ENCODE measurements at regions not wholly inside any gene's neighbourhood (a gene's known extent, or its start where the extent isn't known, plus 50 kb on each side); places are given as distances from the start of the nearest gene placed in this dataset.

DNA sequence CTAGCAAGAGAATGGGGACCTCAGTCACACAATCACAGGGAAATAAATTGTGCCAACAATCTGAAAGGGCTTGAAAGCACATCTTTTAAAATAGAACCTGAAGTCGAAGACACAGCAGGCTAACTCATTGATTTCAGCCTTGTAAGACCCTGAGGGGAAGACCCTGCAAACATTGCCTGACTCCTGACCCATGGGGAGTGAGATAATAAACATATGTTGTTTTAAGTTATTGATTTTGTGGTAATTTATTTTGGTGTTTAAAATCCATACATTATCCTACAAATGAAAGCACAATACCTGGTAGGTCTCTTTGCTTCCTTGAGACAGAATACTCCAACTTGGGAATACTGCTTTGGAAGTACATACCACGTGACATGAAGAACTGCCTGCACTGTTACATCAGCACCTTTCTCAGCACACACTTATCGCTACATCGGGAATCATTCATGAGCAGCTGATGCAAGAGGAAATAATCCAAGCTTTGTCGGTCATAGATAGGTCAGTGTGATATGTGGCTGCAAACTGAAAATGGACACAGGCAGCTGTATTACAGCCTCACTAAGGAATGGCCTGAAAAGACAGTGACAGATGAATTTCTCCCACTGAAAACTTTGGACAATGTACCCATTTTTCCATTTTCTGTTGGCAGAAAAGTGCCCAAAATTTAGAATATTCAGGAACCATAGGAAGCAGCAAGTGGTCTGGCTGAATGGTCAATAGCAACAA lies 494.5 kb upstream of the MAP2 start:
- DNase-seq (ENCODE audit: low spot score): no peak
- H3K4me3 ChIP-seq: no peak overlapping the region
- TF ChIP-seq CTCF (IDR thresholded peaks at IDR 0.05): no peak
- no peak overlapping the region for H3K27ac ChIP-seq

GRCh38 chr2:208929894-208930427 lies 493.9 kb upstream of the MAP2 start:
- no peak overlapping the region for H3K27ac ChIP-seq
- no peak for DNase-seq (ENCODE audit: low spot score)
- H3K4me3 ChIP-seq: no peak overlapping the region
- no peak for TF ChIP-seq CTCF (IDR thresholded peaks at IDR 0.05)

GRCh38 chr2:208935531-208935930 lies 488.3 kb upstream of the MAP2 start:
- no peak for DNase-seq (ENCODE audit: low spot score)
- TF ChIP-seq CTCF (IDR thresholded peaks at IDR 0.05): no peak
- no peak overlapping the region for H3K27ac ChIP-seq
- no peak overlapping the region for H3K4me3 ChIP-seq

DNA sequence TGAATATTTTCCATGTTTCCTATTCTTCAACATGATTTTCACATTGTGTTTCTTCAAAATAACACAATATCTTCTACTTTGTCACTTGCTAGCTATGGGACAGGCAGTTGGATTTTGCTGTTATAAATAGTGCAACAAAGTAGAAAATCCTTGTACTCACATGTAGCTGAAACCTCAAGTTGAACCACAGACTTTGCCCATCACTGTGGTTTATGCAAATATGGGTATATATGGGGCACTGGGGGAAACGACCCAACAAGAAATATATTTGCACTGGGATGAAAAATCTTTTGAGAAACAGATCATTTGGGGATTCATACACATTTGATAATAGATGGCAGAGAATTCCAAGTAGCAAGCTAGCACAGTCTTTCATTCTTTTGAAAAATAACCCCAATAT lies 486.3 kb upstream of the MAP2 start:
- TF ChIP-seq CTCF (IDR thresholded peaks at IDR 0.05): no peak
- H3K27ac ChIP-seq: no peak overlapping the region
- DNase-seq (ENCODE audit: low spot score): no peak
- no peak overlapping the region for H3K4me3 ChIP-seq

GRCh38 chr2:208939852-208940251 lies 484.0 kb upstream of the MAP2 start:
- Histone ChIP-seq H3K4me3 (no peak overlapping the region), H3K27ac (no peak overlapping the region)
- DNase-seq (ENCODE audit: low spot score): no peak
- no peak for TF ChIP-seq CTCF (IDR thresholded peaks at IDR 0.05)

- no peak for DNase-seq (ENCODE audit: low spot score)
- Histone ChIP-seq H3K4me3 (no peak overlapping the region), H3K27ac (no peak overlapping the region)
- no peak for TF ChIP-seq CTCF (IDR thresholded peaks at IDR 0.05)
Measured at GRCh38 chr2:208945719-208946256, 478.1 kb upstream of the MAP2 start.

DNA sequence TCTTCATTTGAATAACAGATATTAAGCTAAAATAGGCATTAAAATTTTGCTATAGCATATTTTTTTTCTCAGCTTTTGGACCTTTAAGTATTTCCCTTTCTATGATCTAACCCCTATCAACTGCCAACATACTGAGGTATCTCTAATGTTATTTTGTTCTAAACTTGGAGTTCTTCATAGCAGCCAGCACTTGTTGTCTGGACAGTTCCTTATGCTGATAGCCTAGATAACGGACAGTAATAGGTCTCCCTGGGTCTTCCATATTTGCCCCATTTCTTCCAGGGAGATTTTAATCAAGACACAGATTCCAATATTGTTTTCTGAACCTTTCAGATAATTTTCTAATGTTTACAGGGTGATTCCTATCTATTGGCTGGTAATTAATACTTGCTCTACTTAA lies 475.8 kb upstream of the MAP2 start:
- no peak for DNase-seq (ENCODE audit: low spot score)
- no peak overlapping the region for H3K27ac ChIP-seq
- no peak overlapping the region for H3K4me3 ChIP-seq
- no peak for TF ChIP-seq CTCF (IDR thresholded peaks at IDR 0.05)
